ENCODE measurements at regions not wholly inside any gene's neighbourhood (a gene's known extent, or its start where the extent isn't known, plus 50 kb on each side); places are given as distances from the start of the nearest gene placed in this dataset.

DNA sequence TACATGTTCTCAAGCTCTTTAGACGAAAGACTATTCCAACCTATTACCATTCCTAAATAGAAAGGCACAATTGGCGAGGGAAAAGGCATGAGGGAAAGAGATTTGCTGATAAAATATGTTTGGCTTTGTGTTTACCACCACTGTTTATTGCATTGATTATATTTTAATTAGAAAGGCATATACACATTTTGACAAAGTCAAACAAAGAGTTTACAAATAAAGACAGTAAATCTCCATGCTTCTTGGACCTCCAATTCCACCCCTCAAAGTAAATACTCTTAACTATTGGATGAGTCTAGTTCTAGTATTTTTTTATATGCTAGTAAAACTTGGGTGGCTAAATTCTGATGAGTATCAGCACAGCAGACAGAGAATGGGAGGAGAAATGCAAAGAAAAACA, 521.4 kb downstream of the FBXO15 start:
- Histone ChIP-seq H3K36me3 (no peaks in the 10 kb centered on the region), H3K27ac (no peak overlapping the region), H3K4me1 (no peaks in the 10 kb centered on the region), H3K27me3 (no peaks in the 10 kb centered on the region), H3K4me3 (no peak overlapping the region), H3K9me3 (no peaks in the 10 kb centered on the region)
- DNase-seq (ENCODE audit: extremely low spot score in 2 of 2) = no peak
- TF ChIP-seq, protein P1, sequence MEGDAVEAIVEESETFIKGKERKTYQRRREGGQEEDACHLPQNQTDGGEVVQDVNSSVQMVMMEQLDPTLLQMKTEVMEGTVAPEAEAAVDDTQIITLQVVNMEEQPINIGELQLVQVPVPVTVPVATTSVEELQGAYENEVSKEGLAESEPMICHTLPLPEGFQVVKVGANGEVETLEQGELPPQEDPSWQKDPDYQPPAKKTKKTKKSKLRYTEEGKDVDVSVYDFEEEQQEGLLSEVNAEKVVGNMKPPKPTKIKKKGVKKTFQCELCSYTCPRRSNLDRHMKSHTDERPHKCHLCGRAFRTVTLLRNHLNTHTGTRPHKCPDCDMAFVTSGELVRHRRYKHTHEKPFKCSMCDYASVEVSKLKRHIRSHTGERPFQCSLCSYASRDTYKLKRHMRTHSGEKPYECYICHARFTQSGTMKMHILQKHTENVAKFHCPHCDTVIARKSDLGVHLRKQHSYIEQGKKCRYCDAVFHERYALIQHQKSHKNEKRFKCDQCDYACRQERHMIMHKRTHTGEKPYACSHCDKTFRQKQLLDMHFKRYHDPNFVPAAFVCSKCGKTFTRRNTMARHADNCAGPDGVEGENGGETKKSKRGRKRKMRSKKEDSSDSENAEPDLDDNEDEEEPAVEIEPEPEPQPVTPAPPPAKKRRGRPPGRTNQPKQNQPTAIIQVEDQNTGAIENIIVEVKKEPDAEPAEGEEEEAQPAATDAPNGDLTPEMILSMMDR (IDR thresholded peaks at IDR 0.05) = no peak
- TF ChIP-seq POLR2AphosphoS5 (IDR thresholded peaks at IDR 0.05; ENCODE audit: insufficient read depth in 1 of 2, low read depth in 1 of 2) (no peak), POLR2A (IDR thresholded peaks at IDR 0.05) (no peak)
- intact Hi-C loops (cut with DNase I) = no loop called here

GRCh38 chr18:73621091-73621490, 526.5 kb downstream of the FBXO15 start:
- H3K9me3 ChIP-seq = no peaks in the 10 kb centered on the region
- H3K36me3 ChIP-seq = no peaks in the 10 kb centered on the region
- DNase-seq (ENCODE audit: extremely low spot score in 2 of 2) = no peak
- H3K27me3 ChIP-seq = no peaks in the 10 kb centered on the region
- TF ChIP-seq, protein P1 (IDR thresholded peaks at IDR 0.05) = no peak
- no peaks in the 10 kb centered on the region for H3K4me1 ChIP-seq
- H3K27ac ChIP-seq = no peak overlapping the region
- H3K4me3 ChIP-seq = no peak overlapping the region
- intact Hi-C loops (cut with DNase I) = no loop called here

DNA sequence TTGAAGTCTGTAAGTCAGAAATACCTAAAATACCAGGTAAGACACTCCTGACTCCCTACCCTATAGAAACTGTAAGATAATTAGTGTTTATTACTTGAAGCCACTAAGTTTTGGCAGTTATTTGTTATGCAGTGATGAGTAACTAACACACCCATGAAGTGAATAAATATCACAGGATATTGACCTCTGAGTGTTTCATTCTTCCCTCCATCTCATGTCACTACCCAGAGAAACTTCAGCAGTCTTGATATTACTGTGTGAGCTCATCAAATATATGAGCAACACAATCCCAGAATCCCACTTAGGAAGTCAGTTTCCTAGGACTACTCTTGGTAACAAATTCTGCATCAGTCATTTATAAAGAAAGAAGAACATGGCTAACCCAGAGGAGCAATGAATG, 529.7 kb downstream of the FBXO15 start:
- Histone ChIP-seq H3K27me3 (no peaks in the 10 kb centered on the region), H3K36me3 (no peaks in the 10 kb centered on the region), H3K27ac (no peak overlapping the region), H3K4me3 (no peak overlapping the region), H3K4me1 (no peaks in the 10 kb centered on the region), H3K9me3 (no peaks in the 10 kb centered on the region)
- DNase-seq (ENCODE audit: extremely low spot score in 2 of 2) = no peak
- intact Hi-C loops (cut with DNase I) = no loop called here
- TF ChIP-seq, protein P1 (IDR thresholded peaks at IDR 0.05) = no peak
- TF ChIP-seq POLR2AphosphoS5 (IDR thresholded peaks at IDR 0.05; ENCODE audit: insufficient read depth in 1 of 2, low read depth in 1 of 2) (no peak), POLR2A (IDR thresholded peaks at IDR 0.05) (no peak)

DNA sequence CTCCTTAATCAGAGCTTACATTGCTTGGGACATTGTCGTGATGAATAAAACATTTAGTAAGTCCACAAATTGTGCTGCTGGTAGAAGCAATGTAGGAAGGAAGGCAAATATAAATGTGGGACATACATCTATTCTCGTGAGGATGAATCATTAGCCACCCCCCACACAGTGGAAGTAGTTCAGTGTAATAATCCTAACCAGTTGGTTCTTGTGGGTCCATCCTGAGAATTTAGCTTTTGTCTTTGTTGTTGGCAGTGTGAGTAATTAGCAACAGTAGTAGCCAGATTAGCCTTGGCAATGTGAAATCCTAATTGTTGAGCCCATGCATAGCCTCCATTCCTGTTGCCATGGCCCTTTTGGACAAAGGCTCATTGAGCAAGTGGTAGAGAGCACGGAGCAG, 532.1 kb downstream of the FBXO15 start:
- Histone ChIP-seq H3K27me3 (no peaks in the 10 kb centered on the region), H3K4me1 (no peaks in the 10 kb centered on the region), H3K9me3 (no peaks in the 10 kb centered on the region), H3K4me3 (no peak overlapping the region), H3K36me3 (no peaks in the 10 kb centered on the region), H3K27ac (no peak overlapping the region)
- intact Hi-C loops (cut with DNase I) = no loop called here
- DNase-seq (ENCODE audit: extremely low spot score in 2 of 2) = no peak
- TF ChIP-seq POLR2A (IDR thresholded peaks at IDR 0.05) (no peak), POLR2AphosphoS5 (IDR thresholded peaks at IDR 0.05; ENCODE audit: insufficient read depth in 1 of 2, low read depth in 1 of 2) (no peak)
- TF ChIP-seq, protein P1 (IDR thresholded peaks at IDR 0.05) = no peak

GRCh38 chr18:73614812-73615211, 532.8 kb downstream of the FBXO15 start:
- intact Hi-C loops (cut with DNase I) = no loop called here

More at GRCh38 chr18:73614812-73615211, 532.8 kb downstream of the FBXO15 start:
- TF ChIP-seq POLR2A (IDR thresholded peaks at IDR 0.05) = no peak
- TF ChIP-seq POLR2AphosphoS5 (IDR thresholded peaks at IDR 0.05; ENCODE audit: insufficient read depth in 1 of 2, low read depth in 1 of 2) = no peak
- TF ChIP-seq, protein P1 (IDR thresholded peaks at IDR 0.05) = no peak
- no peaks in the 10 kb centered on the region for H3K9me3 ChIP-seq
- no peak overlapping the region for H3K27ac ChIP-seq
- no peaks in the 10 kb centered on the region for H3K36me3 ChIP-seq
- H3K4me3 ChIP-seq = no peak overlapping the region
- no peak for DNase-seq (ENCODE audit: extremely low spot score in 2 of 2)
- H3K27me3 ChIP-seq = no peaks in the 10 kb centered on the region
- H3K4me1 ChIP-seq = no peaks in the 10 kb centered on the region

All from vagina (tissue), 2 donors.